Coronary artery (tissue), 2 donors: ENCODE measurements at regions not wholly inside any gene's neighbourhood (a gene's known extent, or its start where the extent isn't known, plus 50 kb on each side); places are given as distances from the start of the nearest gene placed in this dataset.

Experiments used
- DNase-seq: peaks from one replicate; pipeline ENCODE4 v3.0.0-alpha.2; 2017; ENCODE audit warnings: low spot score
- H3K27ac ChIP-seq, 2 donors: fragments of 200-600 bp; sonication (generic); one replicate each; pipeline ENCODE4 v1.5.1; 2016 to 2019
- H3K4me3 ChIP-seq: fragments of 200-600 bp; sonication (generic); 2 replicates; pipeline ENCODE4 v1.5.1; 2016; ENCODE audit warnings: mild to moderate bottlenecking, moderate library complexity
- CTCF ChIP-seq: fragments of 200-600 bp; sonication (generic); IDR thresholded peaks from one replicate; pipeline ENCODE4 v1.5.1; 2019; ENCODE audit warnings: antibody characterized with exemption

GRCh38 chr11:120041625-120042024, 96.3 kb downstream of the TRIM29 start:
- no peak for TF ChIP-seq CTCF
- DNase-seq, result no peak
- H3K27ac ChIP-seq, result no peak overlapping the region
- no peak overlapping the region for H3K4me3 ChIP-seq

- DNase-seq, result peak; percentile 53
- no peak overlapping the region for H3K4me3 ChIP-seq
- no peak for TF ChIP-seq CTCF
- no peak overlapping the region for H3K27ac ChIP-seq
These were observed 97.6 kb downstream of the TRIM29 start for GRCh38 chr11:120040151-120040840.

- Histone ChIP-seq H3K27ac (no peak overlapping the region), H3K4me3 (no peak overlapping the region)
- no peak for TF ChIP-seq CTCF
- DNase-seq, result no peak
These were observed 98.9 kb downstream of the TRIM29 start for GRCh38 chr11:120039039-120039438.

GRCh38 chr11:120037111-120037510, 100.8 kb downstream of the TRIM29 start:
- no peak overlapping the region for H3K4me3 ChIP-seq
- DNase-seq, result no peak
- no peak for TF ChIP-seq CTCF
- H3K27ac ChIP-seq, result no peak overlapping the region

- H3K27ac ChIP-seq, result no peak overlapping the region
- TF ChIP-seq CTCF, result no peak
- H3K4me3 ChIP-seq, result no peak overlapping the region
- peak; percentile 61 for DNase-seq
These were observed 102.2 kb downstream of the TRIM29 start for GRCh38 chr11:120035756-120036155.

GRCh38 chr11:120034881-120035630, 102.9 kb downstream of the TRIM29 start:
- no peak for TF ChIP-seq CTCF
- Histone ChIP-seq H3K4me3 (no peak overlapping the region), H3K27ac (no peak overlapping the region)
- DNase-seq, result peak; percentile 46
